ENCODE measurements at regions not wholly inside any gene's neighbourhood (a gene's known extent, or its start where the extent isn't known, plus 50 kb on each side); places are given as distances from the start of the nearest gene placed in this dataset.

- DNase-seq (ENCODE audit: low read depth), result no peak
- no peak overlapping the region for H3K4me3 ChIP-seq (replicated peaks; ENCODE audit: low read depth, low read length)
- no peak for TF ChIP-seq CTCF (IDR thresholded peaks at IDR 0.05; ENCODE audit: low read length, missing control alignments)
Observed at GRCh38 chr2:7765236-7765635, 848.0 kb downstream of the RNF144A start.

GRCh38 chr2:7766088-7766722 is 849.0 kb downstream of the RNF144A start:
- H3K4me3 ChIP-seq (replicated peaks; ENCODE audit: low read depth, low read length), result no peak overlapping the region
- TF ChIP-seq CTCF (IDR thresholded peaks at IDR 0.05; ENCODE audit: low read length, missing control alignments), result no peak
- DNase-seq (ENCODE audit: low read depth), result no peak

GRCh38 chr2:7766978-7767565 is 849.9 kb downstream of the RNF144A start:
- no peak for TF ChIP-seq CTCF (IDR thresholded peaks at IDR 0.05; ENCODE audit: low read length, missing control alignments)
- H3K4me3 ChIP-seq (replicated peaks; ENCODE audit: low read depth, low read length), result no peak overlapping the region
- DNase-seq (ENCODE audit: low read depth), result no peak

GRCh38 chr2:7767902-7768301 is 850.7 kb downstream of the RNF144A start:
- H3K4me3 ChIP-seq (replicated peaks; ENCODE audit: low read depth, low read length), result no peak overlapping the region
- DNase-seq (ENCODE audit: low read depth), result no peak
- TF ChIP-seq CTCF (IDR thresholded peaks at IDR 0.05; ENCODE audit: low read length, missing control alignments), result no peak

GRCh38 chr2:7771781-7772180 is 854.6 kb downstream of the RNF144A start:
- DNase-seq (ENCODE audit: low read depth), result no peak
- no peak overlapping the region for H3K4me3 ChIP-seq (replicated peaks; ENCODE audit: low read depth, low read length)
- TF ChIP-seq CTCF (IDR thresholded peaks at IDR 0.05; ENCODE audit: low read length, missing control alignments), result no peak

GRCh38 chr2:7773362-7774360 is 856.4 kb downstream of the RNF144A start:
- DNase-seq (ENCODE audit: low read depth), result no peak
- no peak for TF ChIP-seq CTCF (IDR thresholded peaks at IDR 0.05; ENCODE audit: low read length, missing control alignments)
- no peak overlapping the region for H3K4me3 ChIP-seq (replicated peaks; ENCODE audit: low read depth, low read length)

All from fibroblast of pulmonary artery (primary cell).